HG03280 (cell line): ENCODE measurements at regions not wholly inside any gene's neighbourhood (a gene's known extent, or its start where the extent isn't known, plus 50 kb on each side); places are given as distances from the start of the nearest gene placed in this dataset.
"Not testable (repeated sequence)": the region's sequence is repeated elsewhere in the genome, so short reads cannot be mapped to it uniquely, and the experiment has no call there.

Experiments
- ATAC-seq: cut with Tn5 transposase; IDR thresholded peaks from one replicate; pipeline ENCODE4 v1.9.1; 2021; ENCODE audit warnings: mild to moderate bottlenecking, moderate library complexity; ENCODE audit not compliant: unreplicated experiment

- ATAC-seq: no peak
Observed at GRCh38 chr10:8830048-8830447, 775.6 kb downstream of the GATA3 start.

- ATAC-seq: no peak
Observed at GRCh38 chr10:8830876-8831275, 776.4 kb downstream of the GATA3 start.

- no peak for ATAC-seq
Observed at GRCh38 chr10:8835453-8836167, 781.1 kb downstream of the GATA3 start.

- no peak for ATAC-seq
Observed at GRCh38 chr10:8840356-8840755, 785.9 kb downstream of the GATA3 start.

GRCh38 chr10:8844141-8844540 is 789.7 kb downstream of the GATA3 start:
- ATAC-seq: no peak

GRCh38 chr10:8852546-8852945 is 798.1 kb downstream of the GATA3 start:
- no peak for ATAC-seq

- no peak for ATAC-seq
Observed at GRCh38 chr10:8853048-8853447, 798.6 kb downstream of the GATA3 start.

GRCh38 chr10:8868924-8869323 is 814.4 kb downstream of the GATA3 start:
- not testable (repeated sequence) for ATAC-seq

- no peak for ATAC-seq
Observed at GRCh38 chr10:8873310-8873709, 818.8 kb downstream of the GATA3 start.

- no peak for ATAC-seq
Observed at GRCh38 chr10:8874268-8874667, 819.8 kb downstream of the GATA3 start.

GRCh38 chr10:8874972-8875371 is 820.5 kb downstream of the GATA3 start:
- ATAC-seq: no peak

- ATAC-seq: no peak
Observed at GRCh38 chr10:8876171-8876570, 821.7 kb downstream of the GATA3 start.

GRCh38 chr10:8889538-8889937 is 835.0 kb downstream of the GATA3 start:
- ATAC-seq: no peak

GRCh38 chr10:8893102-8893501 is 838.6 kb downstream of the GATA3 start:
- ATAC-seq: no peak

- no peak for ATAC-seq
Observed at GRCh38 chr10:8894148-8894547, 839.7 kb downstream of the GATA3 start.

- ATAC-seq: no peak
Observed at GRCh38 chr10:8897769-8898168, 843.3 kb downstream of the GATA3 start.

GRCh38 chr10:8898745-8899330 is 844.4 kb downstream of the GATA3 start:
- ATAC-seq: no peak

GRCh38 chr10:8902926-8903325 is 848.4 kb downstream of the GATA3 start:
- ATAC-seq: no peak

GRCh38 chr10:8908013-8908412 is 853.5 kb downstream of the GATA3 start:
- ATAC-seq: no peak

- no peak for ATAC-seq
Observed at GRCh38 chr10:8910314-8910713, 855.8 kb downstream of the GATA3 start.

GRCh38 chr10:8911032-8911431 is 856.5 kb downstream of the GATA3 start:
- ATAC-seq: no peak

- no peak for ATAC-seq
Observed at GRCh38 chr10:8912108-8912507, 857.6 kb downstream of the GATA3 start.

- no peak for ATAC-seq
Observed at GRCh38 chr10:8913720-8914119, 859.2 kb downstream of the GATA3 start.
